Fibroblast of skin of right biceps (primary cell): ENCODE measurements at regions not wholly inside any gene's neighbourhood (a gene's known extent, or its start where the extent isn't known, plus 50 kb on each side); places are given as distances from the start of the nearest gene placed in this dataset.
"Not testable (repeated sequence)": the region's sequence is repeated elsewhere in the genome, so short reads cannot be mapped to it uniquely, and the experiment has no call there.

Experiments
- DNase-seq: peaks from one replicate; pipeline ENCODE4 v3.0.0-alpha.2; 2013

GRCh38 chr18:70961939-70962338, 673.1 kb downstream of the SOCS6 start:
- no peak for DNase-seq

GRCh38 chr18:70956554-70956953, 667.7 kb downstream of the SOCS6 start:
- no peak for DNase-seq

- no peak for DNase-seq
Measured at GRCh38 chr18:70936160-70936559, 647.3 kb downstream of the SOCS6 start.

GRCh38 chr18:70931942-70932814, 643.3 kb downstream of the SOCS6 start:
- no peak for DNase-seq

- DNase-seq, result no peak
Measured at GRCh38 chr18:70920840-70921374, 632.1 kb downstream of the SOCS6 start.

GRCh38 chr18:70907673-70908072, 618.8 kb downstream of the SOCS6 start:
- no peak for DNase-seq

GRCh38 chr18:70892381-70892780, 603.5 kb downstream of the SOCS6 start:
- no peak for DNase-seq

- no peak for DNase-seq
Measured at GRCh38 chr18:70870292-70870691, 581.4 kb downstream of the SOCS6 start.

GRCh38 chr18:70848329-70848728, 559.5 kb downstream of the SOCS6 start:
- no peak for DNase-seq

- DNase-seq, result no peak
Measured at GRCh38 chr18:70840649-70841048, 551.8 kb downstream of the SOCS6 start.

GRCh38 chr18:70827632-70828031, 538.8 kb downstream of the SOCS6 start:
- no peak for DNase-seq

- no peak for DNase-seq
Measured at GRCh38 chr18:70826571-70826970, 537.7 kb downstream of the SOCS6 start.

- no peak for DNase-seq
Measured at GRCh38 chr18:70822691-70823090, 533.8 kb downstream of the SOCS6 start.

- no peak for DNase-seq
Measured at GRCh38 chr18:70822117-70822516, 533.3 kb downstream of the SOCS6 start.

- no peak for DNase-seq
Measured at GRCh38 chr18:70808481-70809056, 519.7 kb downstream of the SOCS6 start.

- peak; percentile 23 for DNase-seq
Measured at GRCh38 chr18:70781860-70782453, 493.1 kb downstream of the SOCS6 start.

- DNase-seq, result not testable (repeated sequence)
Measured at GRCh38 chr18:70766254-70766653, 477.4 kb downstream of the SOCS6 start.

GRCh38 chr18:70762812-70763211, 474.0 kb downstream of the SOCS6 start:
- DNase-seq, result no peak

GRCh38 chr18:70758780-70759179, 469.9 kb downstream of the SOCS6 start:
- no peak for DNase-seq

- DNase-seq, result no peak
Measured at GRCh38 chr18:70754486-70754885, 465.6 kb downstream of the SOCS6 start.

- no peak for DNase-seq
Measured at GRCh38 chr18:70732916-70733315, 444.1 kb downstream of the SOCS6 start.

GRCh38 chr18:70732188-70732587, 443.3 kb downstream of the SOCS6 start:
- DNase-seq, result no peak

- no peak for DNase-seq
Measured at GRCh38 chr18:70720607-70721006, 431.8 kb downstream of the SOCS6 start.

GRCh38 chr18:70709720-70710119, 420.9 kb downstream of the SOCS6 start:
- DNase-seq, result no peak
